K562 (cell line): ENCODE measurements at regions not wholly inside any gene's neighbourhood (a gene's known extent, or its start where the extent isn't known, plus 50 kb on each side); places are given as distances from the start of the nearest gene placed in this dataset.
"Not testable (repeated sequence)": the region's sequence is repeated elsewhere in the genome, so short reads cannot be mapped to it uniquely, and the experiment has no call there.

ENCODE experiments used
- CREB1 ChIP-seq, 2 experiments: sonication (generic) in 1 of 2; formaldehyde crosslinking in 1 of 2; IDR thresholded peaks; 2 replicates each; pipeline versions ENCODE4 v1.6.1 to v1.8.0; 2012 to 2022; ENCODE audit warnings: inconsistent platforms in 1 of 2, mild to moderate bottlenecking in 1 of 2, missing genetic modification reagents in 1 of 2, moderate library complexity in 1 of 2
- GTF2A2 ChIP-seq: IDR thresholded peaks from 2 replicates; pipeline ENCODE4 v1.6.1; 2016; ENCODE audit warnings: mild to moderate bottlenecking, missing genetic modification characterization, missing compliant biosample characterization
- POLR2AphosphoS2 ChIP-seq: IDR thresholded peaks from 2 replicates; pipeline ENCODE4 v1.6.1; 2012; ENCODE audit warnings: low read length, improper control_type of control experiment

GRCh38 chr22:16391417-16391930 is 201.1 kb downstream of the CCT8L2 start:
- not testable (repeated sequence) for TF ChIP-seq POLR2AphosphoS2; CREB1 (IDR thresholded peaks at IDR 0.05); CREB1 (CRISPR knock-in tag; IDR thresholded peaks at IDR 0.05); GTF2A2 (tag)
